ENCODE measurements at regions not wholly inside any gene's neighbourhood (a gene's known extent, or its start where the extent isn't known, plus 50 kb on each side); places are given as distances from the start of the nearest gene placed in this dataset.

DNA sequence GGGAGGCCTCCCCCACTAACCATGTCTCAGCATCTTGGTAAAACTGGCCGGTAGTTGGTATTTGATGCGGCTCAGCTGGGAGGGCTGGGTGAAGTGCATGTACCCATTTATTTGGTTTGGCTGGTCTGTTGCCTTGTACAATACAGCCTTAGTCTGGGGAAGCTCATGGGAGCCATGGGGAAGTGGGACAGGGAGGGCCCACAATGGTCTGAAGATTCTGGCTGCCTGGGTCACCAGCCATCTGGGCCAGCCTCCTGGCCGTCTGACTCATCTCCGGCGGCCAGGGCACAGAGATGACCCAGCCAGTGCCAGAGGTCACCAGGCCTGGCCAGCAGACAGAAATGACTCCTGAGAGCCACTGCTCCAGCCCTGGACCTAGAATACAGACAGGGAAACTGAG is 51.6 kb upstream of the SMAD6 start (continued):
- TF ChIP-seq BCLAF1 (IDR thresholded peaks at IDR 0.05; ENCODE audit: borderline replicate concordance in 1 of 2, control insufficient read depth in 1 of 2, low read depth in 2 of 2, low read length in 1 of 2) (no peak), KLF6 (CRISPR knock-in tag; IDR thresholded peaks at IDR 0.05; ENCODE audit: borderline replicate concordance) (no peak), KLF10 (CRISPR knock-in tag; IDR thresholded peaks at IDR 0.05) (no peak), ZNF133 (CRISPR knock-in tag; IDR thresholded peaks at IDR 0.05) (no peak)
- TF ChIP-seq, protein P1, sequence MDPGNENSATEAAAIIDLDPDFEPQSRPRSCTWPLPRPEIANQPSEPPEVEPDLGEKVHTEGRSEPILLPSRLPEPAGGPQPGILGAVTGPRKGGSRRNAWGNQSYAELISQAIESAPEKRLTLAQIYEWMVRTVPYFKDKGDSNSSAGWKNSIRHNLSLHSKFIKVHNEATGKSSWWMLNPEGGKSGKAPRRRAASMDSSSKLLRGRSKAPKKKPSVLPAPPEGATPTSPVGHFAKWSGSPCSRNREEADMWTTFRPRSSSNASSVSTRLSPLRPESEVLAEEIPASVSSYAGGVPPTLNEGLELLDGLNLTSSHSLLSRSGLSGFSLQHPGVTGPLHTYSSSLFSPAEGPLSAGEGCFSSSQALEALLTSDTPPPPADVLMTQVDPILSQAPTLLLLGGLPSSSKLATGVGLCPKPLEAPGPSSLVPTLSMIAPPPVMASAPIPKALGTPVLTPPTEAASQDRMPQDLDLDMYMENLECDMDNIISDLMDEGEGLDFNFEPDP (CRISPR knock-in tag; IDR thresholded peaks at IDR 0.05): no peak
- TF ChIP-seq, protein P2, sequence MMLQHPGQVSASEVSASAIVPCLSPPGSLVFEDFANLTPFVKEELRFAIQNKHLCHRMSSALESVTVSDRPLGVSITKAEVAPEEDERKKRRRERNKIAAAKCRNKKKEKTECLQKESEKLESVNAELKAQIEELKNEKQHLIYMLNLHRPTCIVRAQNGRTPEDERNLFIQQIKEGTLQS (IDR thresholded peaks at IDR 0.05): peak; percentile 84
- TF ChIP-seq, protein P2 (CRISPR knock-in tag; conservative IDR thresholded peaks at IDR 0.05): no peak

Measured in K562 (cell line).